ENCODE measurements at regions not wholly inside any gene's neighbourhood (a gene's known extent, or its start where the extent isn't known, plus 50 kb on each side); places are given as distances from the start of the nearest gene placed in this dataset.

- DNase-seq: no peak
- Histone ChIP-seq H3K9me3 (no peaks in the 10 kb centered on the region), H3K4me1 (ENCODE audit: low read depth) (no peaks in the 10 kb centered on the region), H3K4me3 (no peak overlapping the region), H3K36me3 (ENCODE audit: low read depth) (no peaks in the 10 kb centered on the region)
- ATAC-seq: no peak
- TF ChIP-seq CTCF (IDR thresholded peaks at IDR 0.05): no peak
- intact Hi-C loops (cut with DNase I, micrococcal nuclease): no loop called here
These were observed 1308.4 kb downstream of the SLITRK5 start for GRCh38 chr13:88979465-88980175.

GRCh38 chr13:89003656-89004055, 1332.5 kb downstream of the SLITRK5 start:
- ATAC-seq (no peak), DNase-seq (no peak)
- no peaks in the 10 kb centered on the region for H3K36me3 ChIP-seq (ENCODE audit: low read depth)
- intact Hi-C loops (cut with DNase I, micrococcal nuclease): no loop called here
- TF ChIP-seq CTCF (IDR thresholded peaks at IDR 0.05): no peak
- no peaks in the 10 kb centered on the region for H3K4me1 ChIP-seq (ENCODE audit: low read depth)
- no peaks in the 10 kb centered on the region for H3K9me3 ChIP-seq
- no peak overlapping the region for H3K4me3 ChIP-seq

GRCh38 chr13:89011615-89012014, 1340.4 kb downstream of the SLITRK5 start:
- H3K36me3 ChIP-seq (ENCODE audit: low read depth): no peaks in the 10 kb centered on the region
- H3K9me3 ChIP-seq: no peaks in the 10 kb centered on the region
- no peak for DNase-seq
- no peak overlapping the region for H3K4me3 ChIP-seq
- intact Hi-C loops (cut with DNase I, micrococcal nuclease): no loop called here
- TF ChIP-seq CTCF (IDR thresholded peaks at IDR 0.05): no peak
- no peaks in the 10 kb centered on the region for H3K4me1 ChIP-seq (ENCODE audit: low read depth)
- ATAC-seq: no peak

GRCh38 chr13:89027694-89028306, 1356.6 kb downstream of the SLITRK5 start:
- Histone ChIP-seq H3K36me3 (ENCODE audit: low read depth) (no peaks in the 10 kb centered on the region), H3K9me3 (peaks cover 5% of the 10 kb centered on the region), H3K4me1 (ENCODE audit: low read depth) (no peaks in the 10 kb centered on the region), H3K4me3 (no peak overlapping the region)
- intact Hi-C loops (cut with DNase I, micrococcal nuclease): no loop called here
- no peak for ATAC-seq
- TF ChIP-seq CTCF (IDR thresholded peaks at IDR 0.05): no peak
- no peak for DNase-seq

GRCh38 chr13:89029062-89029461, 1357.9 kb downstream of the SLITRK5 start:
- no peaks in the 10 kb centered on the region for H3K4me1 ChIP-seq (ENCODE audit: low read depth)
- peaks cover 11% of the 10 kb centered on the region for H3K9me3 ChIP-seq

More at GRCh38 chr13:89029062-89029461, 1357.9 kb downstream of the SLITRK5 start:
- intact Hi-C loops (cut with DNase I, micrococcal nuclease): no loop called here
- TF ChIP-seq CTCF (IDR thresholded peaks at IDR 0.05): no peak
- no peaks in the 10 kb centered on the region for H3K36me3 ChIP-seq (ENCODE audit: low read depth)
- DNase-seq: no peak
- no peak for ATAC-seq
- no peak overlapping the region for H3K4me3 ChIP-seq
